H1 (cell line): ENCODE measurements at regions not wholly inside any gene's neighbourhood (a gene's known extent, or its start where the extent isn't known, plus 50 kb on each side); places are given as distances from the start of the nearest gene placed in this dataset.

ENCODE experiments used
- CREB1 ChIP-seq: IDR thresholded peaks from 2 replicates; pipeline ENCODE4 v1.6.1; 2012; ENCODE audit warnings: inconsistent platforms
- POLR2A ChIP-seq, 2 experiments: IDR thresholded peaks; 1 replicate in 1 of 2; 2 replicates in 1 of 2; pipeline ENCODE4 v1.6.1; 2011; ENCODE audit warnings: low read depth in 2 of 2, low read length in 2 of 2, mild to moderate bottlenecking in 2 of 2; ENCODE audit errors: control extremely low read depth in 1 of 2
- TF ChIP-seq, protein P1 (sequence below), 3 experiments: IDR thresholded peaks; 1 replicate in 2 of 3; 2 replicates in 1 of 3; pipeline versions ENCODE4 v1.5.1 to v1.6.1; 2011; ENCODE audit warnings: low read length in 3 of 3, mild to moderate bottlenecking in 3 of 3, inconsistent platforms in 2 of 3, low read depth in 1 of 3, moderate library complexity in 1 of 3; ENCODE audit not compliant: insufficient read depth in 1 of 3; ENCODE audit errors: control extremely low read depth in 1 of 3
- TF ChIP-seq, protein P2 (sequence below): IDR thresholded peaks from 2 replicates; pipeline ENCODE4 v1.6.1; 2011; ENCODE audit warnings: low read depth, mild to moderate bottlenecking, low read length; ENCODE audit not compliant: insufficient read depth
- TF ChIP-seq, protein P3 (sequence below): IDR thresholded peaks from 2 replicates; pipeline ENCODE4 v1.6.1; 2011; ENCODE audit warnings: low read length, improper control_type of control experiment

DNA sequence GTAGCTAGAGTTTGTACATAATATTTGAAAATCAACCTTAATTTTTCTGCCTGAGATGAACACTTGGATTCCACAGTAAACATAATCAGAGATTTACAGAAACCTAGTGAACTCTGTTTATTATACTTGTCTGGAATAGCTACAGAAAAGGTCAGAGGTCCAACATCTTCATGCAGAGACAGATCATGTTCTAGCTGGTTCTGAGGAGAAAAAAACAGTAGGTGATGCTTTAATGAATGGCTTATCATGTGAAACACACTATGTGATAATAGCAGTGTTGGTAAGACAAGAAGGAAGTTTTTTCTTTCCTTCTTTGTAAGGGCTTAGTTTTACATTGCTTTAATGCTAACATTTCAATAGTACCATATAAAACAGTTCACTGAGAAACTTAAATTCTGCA is 846.4 kb upstream of the ZEB2 start:
- TF ChIP-seq, protein P1, sequence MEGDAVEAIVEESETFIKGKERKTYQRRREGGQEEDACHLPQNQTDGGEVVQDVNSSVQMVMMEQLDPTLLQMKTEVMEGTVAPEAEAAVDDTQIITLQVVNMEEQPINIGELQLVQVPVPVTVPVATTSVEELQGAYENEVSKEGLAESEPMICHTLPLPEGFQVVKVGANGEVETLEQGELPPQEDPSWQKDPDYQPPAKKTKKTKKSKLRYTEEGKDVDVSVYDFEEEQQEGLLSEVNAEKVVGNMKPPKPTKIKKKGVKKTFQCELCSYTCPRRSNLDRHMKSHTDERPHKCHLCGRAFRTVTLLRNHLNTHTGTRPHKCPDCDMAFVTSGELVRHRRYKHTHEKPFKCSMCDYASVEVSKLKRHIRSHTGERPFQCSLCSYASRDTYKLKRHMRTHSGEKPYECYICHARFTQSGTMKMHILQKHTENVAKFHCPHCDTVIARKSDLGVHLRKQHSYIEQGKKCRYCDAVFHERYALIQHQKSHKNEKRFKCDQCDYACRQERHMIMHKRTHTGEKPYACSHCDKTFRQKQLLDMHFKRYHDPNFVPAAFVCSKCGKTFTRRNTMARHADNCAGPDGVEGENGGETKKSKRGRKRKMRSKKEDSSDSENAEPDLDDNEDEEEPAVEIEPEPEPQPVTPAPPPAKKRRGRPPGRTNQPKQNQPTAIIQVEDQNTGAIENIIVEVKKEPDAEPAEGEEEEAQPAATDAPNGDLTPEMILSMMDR (IDR thresholded peaks at IDR 0.05; ENCODE audit: control extremely low read depth in 1 of 3, insufficient read depth in 1 of 3, low read depth in 1 of 3, low read length in 3 of 3) = no peak
- TF ChIP-seq CREB1 (no peak), POLR2A (IDR thresholded peaks at IDR 0.05; ENCODE audit: control extremely low read depth in 1 of 2, low read depth in 2 of 2, low read length in 2 of 2) (no peak)
- TF ChIP-seq, protein P2, sequence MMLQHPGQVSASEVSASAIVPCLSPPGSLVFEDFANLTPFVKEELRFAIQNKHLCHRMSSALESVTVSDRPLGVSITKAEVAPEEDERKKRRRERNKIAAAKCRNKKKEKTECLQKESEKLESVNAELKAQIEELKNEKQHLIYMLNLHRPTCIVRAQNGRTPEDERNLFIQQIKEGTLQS = no peak
- TF ChIP-seq, protein P3, sequence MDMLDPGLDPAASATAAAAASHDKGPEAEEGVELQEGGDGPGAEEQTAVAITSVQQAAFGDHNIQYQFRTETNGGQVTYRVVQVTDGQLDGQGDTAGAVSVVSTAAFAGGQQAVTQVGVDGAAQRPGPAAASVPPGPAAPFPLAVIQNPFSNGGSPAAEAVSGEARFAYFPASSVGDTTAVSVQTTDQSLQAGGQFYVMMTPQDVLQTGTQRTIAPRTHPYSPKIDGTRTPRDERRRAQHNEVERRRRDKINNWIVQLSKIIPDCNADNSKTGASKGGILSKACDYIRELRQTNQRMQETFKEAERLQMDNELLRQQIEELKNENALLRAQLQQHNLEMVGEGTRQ = no peak
